ENCODE measurements at regions not wholly inside any gene's neighbourhood (a gene's known extent, or its start where the extent isn't known, plus 50 kb on each side); places are given as distances from the start of the nearest gene placed in this dataset.

DNA sequence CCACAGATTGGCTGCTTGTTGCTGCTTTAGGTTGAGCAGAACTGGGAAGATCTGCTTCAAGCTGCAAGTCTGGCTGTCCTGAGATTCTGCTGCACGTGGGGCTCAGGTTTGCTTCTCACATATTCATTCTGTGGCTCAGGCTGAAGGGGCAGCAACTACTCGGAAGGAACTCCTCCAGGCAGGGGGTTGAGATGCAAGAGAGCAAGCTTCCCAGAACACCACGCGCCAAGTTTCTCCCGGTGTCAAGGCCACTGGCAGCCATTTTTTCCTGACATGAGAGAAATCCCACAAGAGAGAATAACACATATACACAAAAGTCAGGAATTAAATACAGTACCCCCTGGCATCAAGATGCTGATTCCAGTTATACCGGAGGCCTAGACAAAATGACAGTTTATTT is 887.6 kb upstream of the SLC10A2 start:
- no peaks in the 10 kb centered on the region for H3K36me3 ChIP-seq (ENCODE audit: control insufficient read depth, insufficient read depth, low read length)
- no peaks in the 10 kb centered on the region for H3K9me3 ChIP-seq (ENCODE audit: control insufficient read depth, low read length)
- no peaks in the 10 kb centered on the region for H3K27me3 ChIP-seq (replicated peaks; ENCODE audit: control insufficient read depth, insufficient read depth, low read length, poor library complexity, severe bottlenecking)

GRCh38 chr13:103952183-103952582 is 886.0 kb upstream of the SLC10A2 start:
- Histone ChIP-seq H3K4me1 (ENCODE audit: control insufficient read depth, insufficient read depth, low read length, poor library complexity, severe bottlenecking) (no peaks in the 10 kb centered on the region), H3K4me3 (ENCODE audit: insufficient read depth, low read depth, low read length, poor library complexity, severe bottlenecking) (no peak overlapping the region), H3K27ac (ENCODE audit: insufficient read depth, low read length, poor library complexity, severe bottlenecking) (no peak overlapping the region), H3K9me3 (ENCODE audit: control insufficient read depth, low read length) (no peaks in the 10 kb centered on the region), H3K27me3 (replicated peaks; ENCODE audit: control insufficient read depth, insufficient read depth, low read length, poor library complexity, severe bottlenecking) (no peaks in the 10 kb centered on the region), H3K36me3 (ENCODE audit: control insufficient read depth, insufficient read depth, low read length) (no peaks in the 10 kb centered on the region)
- DNase-seq: no peak

More for the DNA sequence above, 887.6 kb upstream of the SLC10A2 start:
- no peak overlapping the region for H3K27ac ChIP-seq (ENCODE audit: insufficient read depth, low read length, poor library complexity, severe bottlenecking)
- no peak for DNase-seq
- H3K4me3 ChIP-seq (ENCODE audit: insufficient read depth, low read depth, low read length, poor library complexity, severe bottlenecking): no peak overlapping the region
- no peaks in the 10 kb centered on the region for H3K4me1 ChIP-seq (ENCODE audit: control insufficient read depth, insufficient read depth, low read length, poor library complexity, severe bottlenecking)

- H3K4me3 ChIP-seq (ENCODE audit: insufficient read depth, low read depth, low read length, poor library complexity, severe bottlenecking): no peak overlapping the region
- no peaks in the 10 kb centered on the region for H3K27me3 ChIP-seq (replicated peaks; ENCODE audit: control insufficient read depth, insufficient read depth, low read length, poor library complexity, severe bottlenecking)
- H3K27ac ChIP-seq (ENCODE audit: insufficient read depth, low read length, poor library complexity, severe bottlenecking): no peak overlapping the region
- H3K36me3 ChIP-seq (ENCODE audit: control insufficient read depth, insufficient read depth, low read length): no peaks in the 10 kb centered on the region
- no peaks in the 10 kb centered on the region for H3K4me1 ChIP-seq (ENCODE audit: control insufficient read depth, insufficient read depth, low read length, poor library complexity, severe bottlenecking)
- no peaks in the 10 kb centered on the region for H3K9me3 ChIP-seq (ENCODE audit: control insufficient read depth, low read length)
- DNase-seq: no peak
Measured at GRCh38 chr13:103948426-103948825, 882.2 kb upstream of the SLC10A2 start.

DNA sequence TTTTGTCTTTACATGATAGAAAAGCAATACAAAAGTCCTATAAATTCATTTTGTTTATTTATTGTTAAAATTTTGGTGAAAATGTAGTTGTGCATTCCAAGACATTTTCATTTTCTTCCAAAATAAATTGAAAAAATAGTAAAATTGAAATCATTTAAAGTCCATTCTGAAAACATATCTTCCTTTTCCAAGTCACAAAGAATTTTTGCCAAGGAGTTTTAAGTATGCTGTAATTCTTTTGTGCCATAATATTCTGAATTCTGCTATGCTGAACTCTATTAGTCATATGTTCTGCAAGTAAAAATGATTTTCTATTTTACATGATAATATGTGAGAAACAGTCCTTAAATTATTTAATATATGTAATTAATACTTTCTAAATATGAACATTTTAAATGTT is 879.6 kb upstream of the SLC10A2 start:
- H3K4me1 ChIP-seq (ENCODE audit: control insufficient read depth, insufficient read depth, low read length, poor library complexity, severe bottlenecking): no peaks in the 10 kb centered on the region
- H3K27me3 ChIP-seq (replicated peaks; ENCODE audit: control insufficient read depth, insufficient read depth, low read length, poor library complexity, severe bottlenecking): no peaks in the 10 kb centered on the region
- no peak overlapping the region for H3K4me3 ChIP-seq (ENCODE audit: insufficient read depth, low read depth, low read length, poor library complexity, severe bottlenecking)
- no peaks in the 10 kb centered on the region for H3K9me3 ChIP-seq (ENCODE audit: control insufficient read depth, low read length)
- no peaks in the 10 kb centered on the region for H3K36me3 ChIP-seq (ENCODE audit: control insufficient read depth, insufficient read depth, low read length)
- DNase-seq: no peak
- no peak overlapping the region for H3K27ac ChIP-seq (ENCODE audit: insufficient read depth, low read length, poor library complexity, severe bottlenecking)

- H3K4me1 ChIP-seq (ENCODE audit: control insufficient read depth, insufficient read depth, low read length, poor library complexity, severe bottlenecking): no peaks in the 10 kb centered on the region
- H3K4me3 ChIP-seq (ENCODE audit: insufficient read depth, low read depth, low read length, poor library complexity, severe bottlenecking): no peak overlapping the region
- no peaks in the 10 kb centered on the region for H3K9me3 ChIP-seq (ENCODE audit: control insufficient read depth, low read length)
- DNase-seq: no peak
- H3K27ac ChIP-seq (ENCODE audit: insufficient read depth, low read length, poor library complexity, severe bottlenecking): no peak overlapping the region
- H3K36me3 ChIP-seq (ENCODE audit: control insufficient read depth, insufficient read depth, low read length): no peaks in the 10 kb centered on the region
- H3K27me3 ChIP-seq (replicated peaks; ENCODE audit: control insufficient read depth, insufficient read depth, low read length, poor library complexity, severe bottlenecking): no peaks in the 10 kb centered on the region
Measured at GRCh38 chr13:103941506-103942140, 875.4 kb upstream of the SLC10A2 start.

- Histone ChIP-seq H3K27ac (ENCODE audit: insufficient read depth, low read length, poor library complexity, severe bottlenecking) (no peak overlapping the region), H3K4me1 (ENCODE audit: control insufficient read depth, insufficient read depth, low read length, poor library complexity, severe bottlenecking) (no peaks in the 10 kb centered on the region), H3K27me3 (replicated peaks; ENCODE audit: control insufficient read depth, insufficient read depth, low read length, poor library complexity, severe bottlenecking) (no peaks in the 10 kb centered on the region), H3K4me3 (ENCODE audit: insufficient read depth, low read depth, low read length, poor library complexity, severe bottlenecking) (no peak overlapping the region), H3K9me3 (ENCODE audit: control insufficient read depth, low read length) (no peaks in the 10 kb centered on the region), H3K36me3 (ENCODE audit: control insufficient read depth, insufficient read depth, low read length) (no peaks in the 10 kb centered on the region)
- DNase-seq: no peak
Measured at GRCh38 chr13:103935117-103935516, 868.9 kb upstream of the SLC10A2 start.

- Histone ChIP-seq H3K27ac (ENCODE audit: insufficient read depth, low read length, poor library complexity, severe bottlenecking) (no peak overlapping the region), H3K27me3 (replicated peaks; ENCODE audit: control insufficient read depth, insufficient read depth, low read length, poor library complexity, severe bottlenecking) (no peaks in the 10 kb centered on the region), H3K4me1 (ENCODE audit: control insufficient read depth, insufficient read depth, low read length, poor library complexity, severe bottlenecking) (no peaks in the 10 kb centered on the region), H3K4me3 (ENCODE audit: insufficient read depth, low read depth, low read length, poor library complexity, severe bottlenecking) (no peak overlapping the region), H3K36me3 (ENCODE audit: control insufficient read depth, insufficient read depth, low read length) (no peaks in the 10 kb centered on the region), H3K9me3 (ENCODE audit: control insufficient read depth, low read length) (no peaks in the 10 kb centered on the region)
- no peak for DNase-seq
Measured at GRCh38 chr13:103931885-103932284, 865.7 kb upstream of the SLC10A2 start.

GRCh38 chr13:103931331-103931845 is 865.2 kb upstream of the SLC10A2 start:
- no peak for DNase-seq
- Histone ChIP-seq H3K4me1 (ENCODE audit: control insufficient read depth, insufficient read depth, low read length, poor library complexity, severe bottlenecking) (no peaks in the 10 kb centered on the region), H3K4me3 (ENCODE audit: insufficient read depth, low read depth, low read length, poor library complexity, severe bottlenecking) (no peak overlapping the region), H3K36me3 (ENCODE audit: control insufficient read depth, insufficient read depth, low read length) (no peaks in the 10 kb centered on the region), H3K27ac (ENCODE audit: insufficient read depth, low read length, poor library complexity, severe bottlenecking) (no peak overlapping the region), H3K27me3 (replicated peaks; ENCODE audit: control insufficient read depth, insufficient read depth, low read length, poor library complexity, severe bottlenecking) (no peaks in the 10 kb centered on the region), H3K9me3 (ENCODE audit: control insufficient read depth, low read length) (no peaks in the 10 kb centered on the region)

GRCh38 chr13:103926118-103926517 is 859.9 kb upstream of the SLC10A2 start:
- Histone ChIP-seq H3K27ac (ENCODE audit: insufficient read depth, low read length, poor library complexity, severe bottlenecking) (no peak overlapping the region), H3K4me1 (ENCODE audit: control insufficient read depth, insufficient read depth, low read length, poor library complexity, severe bottlenecking) (no peaks in the 10 kb centered on the region), H3K27me3 (replicated peaks; ENCODE audit: control insufficient read depth, insufficient read depth, low read length, poor library complexity, severe bottlenecking) (no peaks in the 10 kb centered on the region), H3K9me3 (ENCODE audit: control insufficient read depth, low read length) (no peaks in the 10 kb centered on the region), H3K4me3 (ENCODE audit: insufficient read depth, low read depth, low read length, poor library complexity, severe bottlenecking) (no peak overlapping the region), H3K36me3 (ENCODE audit: control insufficient read depth, insufficient read depth, low read length) (no peaks in the 10 kb centered on the region)
- no peak for DNase-seq

DNA sequence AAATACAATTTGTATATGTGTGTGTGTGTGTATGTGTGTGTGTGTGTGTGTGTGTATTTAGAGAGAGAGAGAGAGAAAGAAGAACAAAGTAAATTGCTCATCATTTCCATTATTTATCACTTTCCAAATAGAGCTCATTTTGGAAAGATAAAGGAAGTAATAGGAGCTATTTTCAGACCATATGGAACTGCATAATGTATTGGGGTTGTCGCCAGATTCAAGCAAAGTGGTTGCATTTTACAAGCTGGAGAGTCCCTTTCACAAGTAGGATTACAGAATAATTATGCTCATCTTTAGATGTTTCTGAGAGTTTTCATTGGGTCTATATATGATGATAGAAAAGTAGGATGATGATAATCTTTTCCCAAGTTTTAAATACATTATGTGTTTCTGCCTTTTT is 842.7 kb upstream of the SLC10A2 start:
- Histone ChIP-seq H3K4me3 (ENCODE audit: insufficient read depth, low read depth, low read length, poor library complexity, severe bottlenecking) (no peak overlapping the region), H3K4me1 (ENCODE audit: control insufficient read depth, insufficient read depth, low read length, poor library complexity, severe bottlenecking) (no peaks in the 10 kb centered on the region), H3K27ac (ENCODE audit: insufficient read depth, low read length, poor library complexity, severe bottlenecking) (no peak overlapping the region), H3K36me3 (ENCODE audit: control insufficient read depth, insufficient read depth, low read length) (no peaks in the 10 kb centered on the region), H3K27me3 (replicated peaks; ENCODE audit: control insufficient read depth, insufficient read depth, low read length, poor library complexity, severe bottlenecking) (no peaks in the 10 kb centered on the region), H3K9me3 (ENCODE audit: control insufficient read depth, low read length) (no peaks in the 10 kb centered on the region)
- DNase-seq: no peak
